OCI-LY1 (cell line): ENCODE measurements at regions not wholly inside any gene's neighbourhood (a gene's known extent, or its start where the extent isn't known, plus 50 kb on each side); places are given as distances from the start of the nearest gene placed in this dataset.

Source experiments
- CTCF ChIP-seq: fragments of 200-600 bp; sonication (generic), shearing (Covaris generic); IDR thresholded peaks from 2 replicates; pipeline ENCODE4 v1.5.1; 2017; ENCODE audit warnings: mild to moderate bottlenecking, antibody characterized with exemption, low read length, moderate library complexity, mixed read lengths
- EZH2 ChIP-seq: fragments of 200-600 bp; sonication (generic), shearing (Covaris generic); IDR thresholded peaks from 2 replicates; pipeline ENCODE4 v1.8.0; 2017; ENCODE audit warnings: borderline replicate concordance, mixed run types, mild to moderate bottlenecking, antibody characterized with exemption, low read length, moderate library complexity, mixed read lengths

DNA sequence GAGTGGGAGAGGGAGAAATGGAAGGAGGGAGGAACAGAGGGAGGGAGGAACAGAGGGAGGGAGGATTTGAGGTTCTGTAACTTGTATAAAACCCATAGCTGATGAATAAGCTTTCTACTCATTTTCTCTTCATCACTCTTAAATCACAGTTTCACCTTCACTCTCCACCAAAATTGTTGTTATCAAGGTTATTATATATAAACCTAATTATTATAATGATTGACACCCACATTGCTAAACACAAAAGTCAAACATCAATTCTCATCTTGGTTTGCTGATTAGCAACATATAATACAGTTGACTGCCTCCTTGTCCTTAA lies 229.0 kb upstream of the PAPPA start:
- no peak for TF ChIP-seq EZH2
- no peak for TF ChIP-seq CTCF
